GM23338 (cell line): ENCODE measurements at regions not wholly inside any gene's neighbourhood (a gene's known extent, or its start where the extent isn't known, plus 50 kb on each side); places are given as distances from the start of the nearest gene placed in this dataset.

ENCODE experiments used
- ATAC-seq: fragments of 200-7000 bp; cut with Tn5 transposase; 3 replicates; pipeline ENCODE4 v1.9.1; 2020
- DNase-seq: peaks from one replicate; pipeline ENCODE4 v3.0.0-alpha.2; 2015; ENCODE audit warnings: low spot score
- H2AFZ ChIP-seq: fragments of 200-600 bp; sonication (generic); 2 replicates; pipeline ENCODE4 v1.8.0; 2016; ENCODE audit warnings: antibody characterized with exemption, mild to moderate bottlenecking, moderate library complexity
- H3F3A ChIP-seq: fragments of 200-600 bp; sonication (generic); replicated peaks from 2 replicates; pipeline ENCODE4 v1.8.0; 2017; ENCODE audit warnings: antibody characterized with exemption, mixed run types, low read depth
- H3K27ac ChIP-seq: fragments of 200-600 bp; sonication (generic); 2 replicates; pipeline ENCODE4 v1.6.1; 2016; ENCODE audit warnings: low read depth
- H3K27me3 ChIP-seq: fragments of 200-600 bp; sonication (generic); 2 replicates; pipeline ENCODE4 v1.8.0; 2016; ENCODE audit warnings: mild to moderate bottlenecking, mixed run types, moderate library complexity; ENCODE audit not compliant: insufficient read depth
- H3K36me3 ChIP-seq: fragments of 200-600 bp; sonication (generic); 2 replicates; pipeline ENCODE4 v1.8.0; 2016; ENCODE audit warnings: mild to moderate bottlenecking; ENCODE audit not compliant: insufficient read depth
- H3K4me1 ChIP-seq: fragments of 200-600 bp; sonication (generic); 2 replicates; pipeline ENCODE4 v1.8.0; 2016; ENCODE audit warnings: mild to moderate bottlenecking, moderate library complexity; ENCODE audit not compliant: insufficient read depth
- H3K4me2 ChIP-seq: fragments of 200-600 bp; sonication (generic); 2 replicates; pipeline ENCODE4 v1.7.1; 2017; ENCODE audit warnings: mixed run types
- H3K4me3 ChIP-seq: fragments of 200-600 bp; sonication (generic); 2 replicates; pipeline ENCODE4 v1.6.1; 2016; ENCODE audit warnings: mixed run types
- H3K79me2 ChIP-seq: fragments of 200-600 bp; sonication (generic); replicated peaks from 2 replicates; pipeline ENCODE4 v1.8.0; 2017; ENCODE audit warnings: mild to moderate bottlenecking; ENCODE audit not compliant: insufficient read depth
- H3K9me2 ChIP-seq: fragments of 200-600 bp; sonication (generic); 2 replicates; pipeline ENCODE4 v1.8.0; 2017; ENCODE audit not compliant: insufficient read depth
- H4K20me1 ChIP-seq: fragments of 200-600 bp; sonication (generic); replicated peaks from 2 replicates; pipeline ENCODE4 v1.8.0; 2017; ENCODE audit warnings: mild to moderate bottlenecking; ENCODE audit not compliant: insufficient read depth
- H3K27ac Mint-ChIP-seq: 2 replicates; pipeline ENCODE4 v1.8.0; 2020; ENCODE audit warnings: inconsistent platforms, mild to moderate bottlenecking, moderate library complexity, mixed read lengths
- H3K27me3 Mint-ChIP-seq: 3 replicates; pipeline ENCODE4 v1.8.0; 2022; ENCODE audit warnings: low read depth, mild to moderate bottlenecking, moderate library complexity, mixed read lengths, inconsistent platforms; ENCODE audit not compliant: insufficient read depth, poor library complexity
- H3K36me3 Mint-ChIP-seq: 3 replicates; pipeline ENCODE4 v1.8.0; 2021; ENCODE audit warnings: low read depth, mild to moderate bottlenecking, inconsistent platforms, moderate library complexity, mixed read lengths
- H3K4me1 Mint-ChIP-seq: 3 replicates; pipeline ENCODE4 v1.8.0; 2020; ENCODE audit warnings: mild to moderate bottlenecking, inconsistent platforms, mixed read lengths
- H3K4me3 Mint-ChIP-seq: 3 replicates; pipeline ENCODE4 v1.8.0; 2021; ENCODE audit warnings: moderate library complexity, mild to moderate bottlenecking, inconsistent platforms, mixed read lengths
- H3K9me3 Mint-ChIP-seq: 3 replicates; pipeline ENCODE4 v1.8.0; 2020; ENCODE audit warnings: moderate library complexity, mild to moderate bottlenecking, inconsistent platforms, mixed read lengths
- CREB1 ChIP-seq: fragments of 250-450 bp; sonication (Bioruptor Pico); IDR thresholded peaks from 2 replicates; pipeline ENCODE4 v1.5.0; 2020; ENCODE audit warnings: low read depth, mild to moderate bottlenecking, moderate library complexity
- EZH2 ChIP-seq: fragments of 200-600 bp; sonication (generic); IDR thresholded peaks from one replicate; pipeline ENCODE4 v1.8.0; 2017; ENCODE audit warnings: antibody characterized with exemption, mild to moderate bottlenecking, low read depth; ENCODE audit not compliant: unreplicated experiment
- EZH2phosphoT487 ChIP-seq: fragments of 200-600 bp; sonication (generic); IDR thresholded peaks from one replicate; pipeline ENCODE4 v1.8.1; 2018; ENCODE audit warnings: antibody characterized with exemption; ENCODE audit not compliant: unreplicated experiment
- JUNB ChIP-seq: IDR thresholded peaks from one replicate; pipeline ENCODE4 v1.6.1; 2016; ENCODE audit warnings: antibody characterized with exemption; ENCODE audit not compliant: unreplicated experiment
- NANOG ChIP-seq: IDR thresholded peaks from 2 replicates; pipeline ENCODE4 v1.6.1; 2016; ENCODE audit warnings: antibody characterized with exemption, borderline replicate concordance
- STAT1 ChIP-seq: IDR thresholded peaks from one replicate; pipeline ENCODE4 v1.6.1; 2016; ENCODE audit warnings: antibody characterized with exemption; ENCODE audit not compliant: unreplicated experiment
- ZNF331 ChIP-seq: fragments of 250-450 bp; sonication (Bioruptor Pico); IDR thresholded peaks from 2 replicates; pipeline ENCODE4 v1.5.0; 2020; ENCODE audit warnings: low read depth, mild to moderate bottlenecking, moderate library complexity
- TF ChIP-seq, protein P1 (sequence below): IDR thresholded peaks from 2 replicates; pipeline ENCODE4 v1.6.1; 2016; ENCODE audit warnings: antibody characterized with exemption
- TF ChIP-seq, protein P2 (sequence below): fragments of 250-450 bp; sonication (Bioruptor Pico); IDR thresholded peaks from 2 replicates; pipeline ENCODE4 v1.5.0; 2020; ENCODE audit warnings: mild to moderate bottlenecking, moderate library complexity
- TF ChIP-seq, protein P3 (sequence below): IDR thresholded peaks from one replicate; pipeline ENCODE4 v1.6.1; 2018; ENCODE audit warnings: antibody characterized with exemption; ENCODE audit not compliant: unreplicated experiment
- TF ChIP-seq, protein P4 (sequence below), 2 experiments: fragments of 200-600 bp in 1 of 2; sonication (generic) in 1 of 2; conservative IDR thresholded peaks; 2 replicates each; pipeline versions ENCODE4 v1.5.1 to v1.6.1; 2016 to 2017; ENCODE audit warnings: antibody characterized with exemption in 2 of 2, low read depth in 2 of 2, mild to moderate bottlenecking in 2 of 2, moderate library complexity in 1 of 2

DNA sequence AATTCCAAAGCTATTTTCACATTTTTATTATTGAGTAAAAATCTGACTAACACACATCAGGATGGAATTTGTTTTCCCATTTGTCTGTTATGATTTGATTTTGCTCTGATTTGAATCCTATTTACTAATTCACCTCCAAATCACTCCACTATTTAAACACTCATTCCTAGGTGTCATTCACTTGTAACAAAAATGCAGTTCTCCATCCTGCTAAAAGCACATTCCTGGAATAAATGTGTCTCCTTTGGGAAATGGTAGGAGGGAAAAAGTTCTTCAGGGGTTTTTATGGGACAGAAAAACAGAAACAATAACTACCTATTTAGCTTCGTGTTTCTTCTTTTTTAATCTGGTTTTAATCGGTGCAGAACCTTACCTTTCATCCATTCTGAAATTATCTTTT lies 494.1 kb upstream of the CITED2 start:
- no peak overlapping the region for H2AFZ ChIP-seq

DNA sequence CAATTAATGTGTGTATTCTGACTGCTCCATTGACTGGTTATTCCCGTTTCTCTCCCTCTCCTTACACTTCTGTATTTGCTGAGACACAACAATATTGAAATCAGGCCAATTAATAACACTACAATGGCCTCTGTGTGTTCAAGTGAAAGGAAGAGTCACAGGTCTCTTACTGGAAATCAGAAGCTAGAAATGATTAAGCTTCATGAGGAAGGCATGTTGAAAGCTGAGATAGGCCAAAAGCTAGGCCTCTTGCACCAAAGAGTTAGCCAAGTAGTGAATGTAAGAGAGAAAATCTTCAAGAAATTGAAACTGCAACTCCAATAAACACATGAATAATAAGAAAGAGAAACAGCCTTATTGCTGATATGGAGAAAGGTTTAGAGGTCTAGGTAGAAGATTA lies 489.5 kb upstream of the CITED2 start:
- no peaks in the 10 kb centered on the region for H3K27me3 ChIP-seq
- no peak overlapping the region for H3K4me2 ChIP-seq
- H3K36me3 ChIP-seq, result no peaks in the 10 kb centered on the region
- Mint-ChIP-seq H3K9me3 (no peaks in the 10 kb centered on the region), H3K27ac (no peak overlapping the region), H3K27me3 (no peaks in the 10 kb centered on the region), H3K4me3 (no peak overlapping the region), H3K4me1 (0 out of 3 replicates have a peak, but pooled peaks cover 3% of the 10 kb centered on the region), H3K36me3 (peaks cover 3% of the 10 kb centered on the region; the same call in 1 of the 3 replicates)
- H4K20me1 ChIP-seq, result no peaks in the 10 kb centered on the region
- no peak for DNase-seq
- H2AFZ ChIP-seq, result no peak overlapping the region
- peaks cover 12% of the 10 kb centered on the region; the same call in 1 of the 2 replicates for H3K9me2 ChIP-seq
- H3K4me1 ChIP-seq, result no peaks in the 10 kb centered on the region
- H3F3A ChIP-seq, result no peaks in the 10 kb centered on the region
- H3K4me3 ChIP-seq, result no peak overlapping the region
- H3K27ac ChIP-seq, result no peak overlapping the region
- no peaks in the 10 kb centered on the region for H3K79me2 ChIP-seq
- no peak for ATAC-seq
- TF ChIP-seq NANOG (no peak), STAT1 (no peak), EZH2 (no peak), EZH2phosphoT487 (no peak), JUNB (no peak)
- TF ChIP-seq, protein P1, sequence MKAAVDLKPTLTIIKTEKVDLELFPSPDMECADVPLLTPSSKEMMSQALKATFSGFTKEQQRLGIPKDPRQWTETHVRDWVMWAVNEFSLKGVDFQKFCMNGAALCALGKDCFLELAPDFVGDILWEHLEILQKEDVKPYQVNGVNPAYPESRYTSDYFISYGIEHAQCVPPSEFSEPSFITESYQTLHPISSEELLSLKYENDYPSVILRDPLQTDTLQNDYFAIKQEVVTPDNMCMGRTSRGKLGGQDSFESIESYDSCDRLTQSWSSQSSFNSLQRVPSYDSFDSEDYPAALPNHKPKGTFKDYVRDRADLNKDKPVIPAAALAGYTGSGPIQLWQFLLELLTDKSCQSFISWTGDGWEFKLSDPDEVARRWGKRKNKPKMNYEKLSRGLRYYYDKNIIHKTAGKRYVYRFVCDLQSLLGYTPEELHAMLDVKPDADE, result no peak
- TF ChIP-seq, protein P2, sequence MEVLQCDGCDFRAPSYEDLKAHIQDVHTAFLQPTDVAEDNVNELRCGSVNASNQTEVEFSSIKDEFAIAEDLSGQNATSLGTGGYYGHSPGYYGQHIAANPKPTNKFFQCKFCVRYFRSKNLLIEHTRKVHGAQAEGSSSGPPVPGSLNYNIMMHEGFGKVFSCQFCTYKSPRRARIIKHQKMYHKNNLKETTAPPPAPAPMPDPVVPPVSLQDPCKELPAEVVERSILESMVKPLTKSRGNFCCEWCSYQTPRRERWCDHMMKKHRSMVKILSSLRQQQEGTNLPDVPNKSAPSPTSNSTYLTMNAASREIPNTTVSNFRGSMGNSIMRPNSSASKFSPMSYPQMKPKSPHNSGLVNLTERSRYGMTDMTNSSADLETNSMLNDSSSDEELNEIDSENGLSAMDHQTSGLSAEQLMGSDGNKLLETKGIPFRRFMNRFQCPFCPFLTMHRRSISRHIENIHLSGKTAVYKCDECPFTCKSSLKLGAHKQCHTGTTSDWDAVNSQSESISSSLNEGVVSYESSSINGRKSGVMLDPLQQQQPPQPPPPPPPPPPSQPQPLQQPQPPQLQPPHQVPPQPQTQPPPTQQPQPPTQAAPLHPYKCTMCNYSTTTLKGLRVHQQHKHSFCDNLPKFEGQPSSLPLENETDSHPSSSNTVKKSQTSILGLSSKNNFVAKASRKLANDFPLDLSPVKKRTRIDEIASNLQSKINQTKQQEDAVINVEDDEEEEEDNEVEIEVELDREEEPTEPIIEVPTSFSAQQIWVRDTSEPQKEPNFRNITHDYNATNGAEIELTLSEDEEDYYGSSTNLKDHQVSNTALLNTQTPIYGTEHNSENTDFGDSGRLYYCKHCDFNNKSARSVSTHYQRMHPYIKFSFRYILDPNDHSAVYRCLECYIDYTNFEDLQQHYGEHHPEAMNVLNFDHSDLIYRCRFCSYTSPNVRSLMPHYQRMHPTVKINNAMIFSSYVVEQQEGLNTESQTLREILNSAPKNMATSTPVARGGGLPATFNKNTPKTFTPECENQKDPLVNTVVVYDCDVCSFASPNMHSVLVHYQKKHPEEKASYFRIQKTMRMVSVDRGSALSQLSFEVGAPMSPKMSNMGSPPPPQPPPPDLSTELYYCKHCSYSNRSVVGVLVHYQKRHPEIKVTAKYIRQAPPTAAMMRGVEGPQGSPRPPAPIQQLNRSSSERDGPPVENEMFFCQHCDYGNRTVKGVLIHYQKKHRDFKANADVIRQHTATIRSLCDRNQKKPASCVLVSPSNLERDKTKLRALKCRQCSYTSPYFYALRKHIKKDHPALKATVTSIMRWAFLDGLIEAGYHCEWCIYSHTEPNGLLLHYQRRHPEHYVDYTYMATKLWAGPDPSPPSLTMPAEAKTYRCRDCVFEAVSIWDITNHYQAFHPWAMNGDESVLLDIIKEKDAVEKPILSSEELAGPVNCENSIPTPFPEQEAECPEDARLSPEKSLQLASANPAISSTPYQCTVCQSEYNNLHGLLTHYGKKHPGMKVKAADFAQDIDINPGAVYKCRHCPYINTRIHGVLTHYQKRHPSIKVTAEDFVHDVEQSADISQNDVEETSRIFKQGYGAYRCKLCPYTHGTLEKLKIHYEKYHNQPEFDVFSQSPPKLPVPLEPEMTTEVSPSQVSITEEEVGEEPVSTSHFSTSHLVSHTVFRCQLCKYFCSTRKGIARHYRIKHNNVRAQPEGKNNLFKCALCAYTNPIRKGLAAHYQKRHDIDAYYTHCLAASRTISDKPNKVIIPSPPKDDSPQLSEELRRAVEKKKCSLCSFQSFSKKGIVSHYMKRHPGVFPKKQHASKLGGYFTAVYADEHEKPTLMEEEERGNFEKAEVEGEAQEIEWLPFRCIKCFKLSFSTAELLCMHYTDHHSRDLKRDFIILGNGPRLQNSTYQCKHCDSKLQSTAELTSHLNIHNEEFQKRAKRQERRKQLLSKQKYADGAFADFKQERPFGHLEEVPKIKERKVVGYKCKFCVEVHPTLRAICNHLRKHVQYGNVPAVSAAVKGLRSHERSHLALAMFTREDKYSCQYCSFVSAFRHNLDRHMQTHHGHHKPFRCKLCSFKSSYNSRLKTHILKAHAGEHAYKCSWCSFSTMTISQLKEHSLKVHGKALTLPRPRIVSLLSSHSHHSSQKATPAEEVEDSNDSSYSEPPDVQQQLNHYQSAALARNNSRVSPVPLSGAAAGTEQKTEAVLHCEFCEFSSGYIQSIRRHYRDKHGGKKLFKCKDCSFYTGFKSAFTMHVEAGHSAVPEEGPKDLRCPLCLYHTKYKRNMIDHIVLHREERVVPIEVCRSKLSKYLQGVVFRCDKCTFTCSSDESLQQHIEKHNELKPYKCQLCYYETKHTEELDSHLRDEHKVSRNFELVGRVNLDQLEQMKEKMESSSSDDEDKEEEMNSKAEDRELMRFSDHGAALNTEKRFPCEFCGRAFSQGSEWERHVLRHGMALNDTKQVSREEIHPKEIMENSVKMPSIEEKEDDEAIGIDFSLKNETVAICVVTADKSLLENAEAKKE, result no peak
- TF ChIP-seq, protein P3, sequence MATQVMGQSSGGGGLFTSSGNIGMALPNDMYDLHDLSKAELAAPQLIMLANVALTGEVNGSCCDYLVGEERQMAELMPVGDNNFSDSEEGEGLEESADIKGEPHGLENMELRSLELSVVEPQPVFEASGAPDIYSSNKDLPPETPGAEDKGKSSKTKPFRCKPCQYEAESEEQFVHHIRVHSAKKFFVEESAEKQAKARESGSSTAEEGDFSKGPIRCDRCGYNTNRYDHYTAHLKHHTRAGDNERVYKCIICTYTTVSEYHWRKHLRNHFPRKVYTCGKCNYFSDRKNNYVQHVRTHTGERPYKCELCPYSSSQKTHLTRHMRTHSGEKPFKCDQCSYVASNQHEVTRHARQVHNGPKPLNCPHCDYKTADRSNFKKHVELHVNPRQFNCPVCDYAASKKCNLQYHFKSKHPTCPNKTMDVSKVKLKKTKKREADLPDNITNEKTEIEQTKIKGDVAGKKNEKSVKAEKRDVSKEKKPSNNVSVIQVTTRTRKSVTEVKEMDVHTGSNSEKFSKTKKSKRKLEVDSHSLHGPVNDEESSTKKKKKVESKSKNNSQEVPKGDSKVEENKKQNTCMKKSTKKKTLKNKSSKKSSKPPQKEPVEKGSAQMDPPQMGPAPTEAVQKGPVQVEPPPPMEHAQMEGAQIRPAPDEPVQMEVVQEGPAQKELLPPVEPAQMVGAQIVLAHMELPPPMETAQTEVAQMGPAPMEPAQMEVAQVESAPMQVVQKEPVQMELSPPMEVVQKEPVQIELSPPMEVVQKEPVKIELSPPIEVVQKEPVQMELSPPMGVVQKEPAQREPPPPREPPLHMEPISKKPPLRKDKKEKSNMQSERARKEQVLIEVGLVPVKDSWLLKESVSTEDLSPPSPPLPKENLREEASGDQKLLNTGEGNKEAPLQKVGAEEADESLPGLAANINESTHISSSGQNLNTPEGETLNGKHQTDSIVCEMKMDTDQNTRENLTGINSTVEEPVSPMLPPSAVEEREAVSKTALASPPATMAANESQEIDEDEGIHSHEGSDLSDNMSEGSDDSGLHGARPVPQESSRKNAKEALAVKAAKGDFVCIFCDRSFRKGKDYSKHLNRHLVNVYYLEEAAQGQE, result no peak
- TF ChIP-seq, protein P4, sequence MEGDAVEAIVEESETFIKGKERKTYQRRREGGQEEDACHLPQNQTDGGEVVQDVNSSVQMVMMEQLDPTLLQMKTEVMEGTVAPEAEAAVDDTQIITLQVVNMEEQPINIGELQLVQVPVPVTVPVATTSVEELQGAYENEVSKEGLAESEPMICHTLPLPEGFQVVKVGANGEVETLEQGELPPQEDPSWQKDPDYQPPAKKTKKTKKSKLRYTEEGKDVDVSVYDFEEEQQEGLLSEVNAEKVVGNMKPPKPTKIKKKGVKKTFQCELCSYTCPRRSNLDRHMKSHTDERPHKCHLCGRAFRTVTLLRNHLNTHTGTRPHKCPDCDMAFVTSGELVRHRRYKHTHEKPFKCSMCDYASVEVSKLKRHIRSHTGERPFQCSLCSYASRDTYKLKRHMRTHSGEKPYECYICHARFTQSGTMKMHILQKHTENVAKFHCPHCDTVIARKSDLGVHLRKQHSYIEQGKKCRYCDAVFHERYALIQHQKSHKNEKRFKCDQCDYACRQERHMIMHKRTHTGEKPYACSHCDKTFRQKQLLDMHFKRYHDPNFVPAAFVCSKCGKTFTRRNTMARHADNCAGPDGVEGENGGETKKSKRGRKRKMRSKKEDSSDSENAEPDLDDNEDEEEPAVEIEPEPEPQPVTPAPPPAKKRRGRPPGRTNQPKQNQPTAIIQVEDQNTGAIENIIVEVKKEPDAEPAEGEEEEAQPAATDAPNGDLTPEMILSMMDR (conservative IDR thresholded peaks at IDR 0.05; ENCODE audit: low read depth in 2 of 2), result no peak

More for the DNA sequence above, 494.1 kb upstream of the CITED2 start:
- Histone ChIP-seq H3K36me3 (no peaks in the 10 kb centered on the region), H3K79me2 (no peaks in the 10 kb centered on the region), H3K27ac (no peak overlapping the region), H3K9me2 (no peaks in the 10 kb centered on the region), H3K4me2 (no peak overlapping the region), H3K27me3 (no peaks in the 10 kb centered on the region), H3K4me1 (no peaks in the 10 kb centered on the region), H3K4me3 (no peak overlapping the region), H3F3A (no peaks in the 10 kb centered on the region), H4K20me1 (no peaks in the 10 kb centered on the region)
- H3K36me3 Mint-ChIP-seq, result peaks cover 3% of the 10 kb centered on the region; the same call in 1 of the 3 replicates
- TF ChIP-seq ZNF331 (CRISPR knock-in tag) (no peak), CREB1 (CRISPR knock-in tag) (no peak), NANOG (no peak)
- H3K27ac Mint-ChIP-seq, result no peak overlapping the region
- no peaks in the 10 kb centered on the region for H3K9me3 Mint-ChIP-seq
- no peak overlapping the region for H3K4me3 Mint-ChIP-seq
- H3K4me1 Mint-ChIP-seq, result peaks cover 13% of the 10 kb centered on the region; the same call in 2 of the 3 replicates
- no peaks in the 10 kb centered on the region for H3K27me3 Mint-ChIP-seq
- ATAC-seq (no peak), DNase-seq (no peak)
